Coronary artery (tissue), 2 donors: ENCODE measurements at regions not wholly inside any gene's neighbourhood (a gene's known extent, or its start where the extent isn't known, plus 50 kb on each side); places are given as distances from the start of the nearest gene placed in this dataset.
A peak's percentile ranks its signal among the peaks of the same experiment; 100 is the strongest.

Experiments
- DNase-seq: peaks from one replicate; pipeline ENCODE4 v3.0.0-alpha.2; 2017; ENCODE audit warnings: low spot score
- H3K27ac ChIP-seq, 2 donors: fragments of 200-600 bp; sonication (generic); one replicate each; pipeline ENCODE4 v1.5.1; 2016 to 2019
- H3K4me3 ChIP-seq: fragments of 200-600 bp; sonication (generic); 2 replicates; pipeline ENCODE4 v1.5.1; 2016; ENCODE audit warnings: mild to moderate bottlenecking, moderate library complexity
- CTCF ChIP-seq: fragments of 200-600 bp; sonication (generic); IDR thresholded peaks from one replicate; pipeline ENCODE4 v1.5.1; 2019; ENCODE audit warnings: antibody characterized with exemption

- no peak for TF ChIP-seq CTCF
- Histone ChIP-seq H3K27ac (no peak overlapping the region), H3K4me3 (no peak overlapping the region)
- DNase-seq = no peak
Measured at GRCh38 chr6:167392631-167393316, 67.9 kb downstream of the TTLL2 start.

GRCh38 chr6:167393731-167394130, 68.8 kb downstream of the TTLL2 start:
- DNase-seq = no peak
- no peak for TF ChIP-seq CTCF
- Histone ChIP-seq H3K4me3 (no peak overlapping the region), H3K27ac (no peak overlapping the region)

- no peak for TF ChIP-seq CTCF
- no peak overlapping the region for H3K27ac ChIP-seq
- DNase-seq = no peak
- no peak overlapping the region for H3K4me3 ChIP-seq
Measured at GRCh38 chr6:167394339-167394738, 69.5 kb downstream of the TTLL2 start.

GRCh38 chr6:167394820-167395219, 69.9 kb downstream of the TTLL2 start:
- H3K4me3 ChIP-seq = no peak overlapping the region
- no peak overlapping the region for H3K27ac ChIP-seq
- no peak for TF ChIP-seq CTCF
- peak; percentile 54 for DNase-seq

DNA sequence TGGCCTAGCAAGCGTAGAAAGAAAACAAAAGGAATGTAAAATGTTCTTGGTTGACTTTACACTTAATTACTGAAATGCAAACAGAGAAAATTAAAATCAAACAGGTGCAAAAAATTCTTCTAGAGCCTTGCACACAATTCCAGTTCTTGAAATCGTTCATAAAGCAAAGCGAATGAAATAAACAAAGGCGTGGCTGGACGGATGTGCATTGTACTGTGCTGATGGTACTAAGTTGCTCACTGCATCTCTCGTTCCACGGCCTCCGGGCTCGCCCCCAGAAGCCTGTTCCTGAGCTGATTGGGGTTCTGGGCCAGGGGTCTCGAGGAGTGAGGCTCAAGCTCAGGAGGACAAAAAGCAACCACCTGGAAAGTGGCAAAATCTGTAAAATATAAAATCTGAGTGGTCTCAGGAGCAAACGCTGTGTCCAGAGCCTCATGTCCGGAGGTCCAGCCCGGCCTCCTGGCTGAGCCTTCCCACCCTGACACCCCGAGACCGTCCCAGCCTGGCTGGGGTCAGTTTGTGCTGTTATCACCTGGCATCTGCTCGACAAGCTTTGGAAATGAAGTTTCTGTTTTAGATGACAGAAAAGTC, 71.3 kb downstream of the TTLL2 start:
- Histone ChIP-seq H3K27ac (no peak overlapping the region), H3K4me3 (no peak overlapping the region)
- no peak for DNase-seq
- no peak for TF ChIP-seq CTCF

- Histone ChIP-seq H3K27ac (no peak overlapping the region), H3K4me3 (no peak overlapping the region)
- DNase-seq = peak; percentile 60
- no peak for TF ChIP-seq CTCF
Measured at GRCh38 chr6:167396659-167397490, 72.0 kb downstream of the TTLL2 start.
